ENCODE measurements at regions not wholly inside any gene's neighbourhood (a gene's known extent, or its start where the extent isn't known, plus 50 kb on each side); places are given as distances from the start of the nearest gene placed in this dataset.

DNA sequence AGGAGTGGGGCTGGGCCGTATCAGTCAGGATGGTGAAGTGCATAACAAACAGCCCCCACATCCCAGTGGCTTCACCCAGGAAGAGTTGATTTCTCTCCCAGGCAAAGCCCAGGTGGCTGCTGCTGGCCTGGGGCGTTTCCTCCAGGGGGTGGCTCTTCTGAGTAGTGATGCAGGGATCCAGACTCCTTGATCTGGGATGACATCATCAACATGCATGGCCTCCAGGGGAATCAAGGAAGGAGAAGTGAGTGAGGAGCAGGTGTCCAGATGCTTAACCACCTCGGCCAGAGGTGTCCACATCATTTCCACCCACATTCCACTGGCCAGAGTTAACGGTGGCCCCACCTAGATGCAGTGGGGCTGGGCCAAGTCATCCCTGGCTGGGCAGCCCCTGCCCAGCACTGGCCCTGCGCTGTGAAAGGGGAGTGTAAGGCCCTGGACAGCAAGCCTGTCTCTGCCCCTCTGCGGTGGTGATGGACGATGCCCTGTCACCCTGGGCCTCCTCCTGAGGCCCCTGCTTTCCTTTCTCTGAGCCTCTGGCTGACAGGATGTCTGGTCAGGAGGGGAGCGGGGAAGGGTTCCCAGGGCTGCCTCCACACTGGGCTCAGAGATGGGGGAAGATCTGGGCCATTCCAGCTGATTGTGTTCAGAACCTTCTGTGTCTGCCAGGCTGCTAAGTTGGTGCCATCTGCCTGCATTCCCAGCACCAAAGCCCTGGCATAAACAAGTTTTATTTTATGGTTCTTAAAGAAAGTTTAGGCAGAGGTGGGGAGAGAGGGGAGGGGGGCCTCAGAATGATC is 598.2 kb downstream of the MATN1 start:
- no peak for TF ChIP-seq GATAD2B (conservative IDR thresholded peaks at IDR 0.05; ENCODE audit: low read depth)
- TF ChIP-seq RCOR1 (conservative IDR thresholded peaks at IDR 0.05; ENCODE audit: low read depth, low read length): no peak
- no peak for TF ChIP-seq LARP7 (IDR thresholded peaks at IDR 0.05)
